ENCODE measurements at regions not wholly inside any gene's neighbourhood (a gene's known extent, or its start where the extent isn't known, plus 50 kb on each side); places are given as distances from the start of the nearest gene placed in this dataset.
"Not testable (repeated sequence)": the region's sequence is repeated elsewhere in the genome, so short reads cannot be mapped to it uniquely, and the experiment has no call there.

- ATAC-seq (no peak), DNase-seq (ENCODE audit: low spot score) (no peak)
- Mint-ChIP-seq H3K27ac (no peak overlapping the region), H3K4me3 (no peak overlapping the region), H3K36me3 (peaks cover 5% of the 10 kb centered on the region), H3K4me1 (ENCODE audit: low read depth in 2 of 2) (no peaks in the 10 kb centered on the region), H3K9me3 (peaks cover 17% of the 10 kb centered on the region), H3K27me3 (no peaks in the 10 kb centered on the region)
Observed at GRCh38 chr9:25207402-25208195, 470.6 kb downstream of the TUSC1 start.

- no peak for DNase-seq (ENCODE audit: low spot score)
- ATAC-seq, result no peak
- Mint-ChIP-seq H3K27ac (no peak overlapping the region), H3K27me3 (no peaks in the 10 kb centered on the region), H3K4me1 (ENCODE audit: low read depth in 2 of 2) (no peaks in the 10 kb centered on the region), H3K4me3 (no peak overlapping the region), H3K36me3 (peaks cover 10% of the 10 kb centered on the region), H3K9me3 (peaks cover 14% of the 10 kb centered on the region)
Observed at GRCh38 chr9:25206027-25206426, 472.2 kb downstream of the TUSC1 start.

GRCh38 chr9:25205285-25205684 lies 473.0 kb downstream of the TUSC1 start:
- no peaks in the 10 kb centered on the region for H3K27me3 Mint-ChIP-seq
- H3K36me3 Mint-ChIP-seq, result peaks cover 11% of the 10 kb centered on the region
- no peaks in the 10 kb centered on the region for H3K4me1 Mint-ChIP-seq (ENCODE audit: low read depth in 2 of 2)
- DNase-seq (ENCODE audit: low spot score) (no peak), ATAC-seq (no peak)
- no peak overlapping the region for H3K4me3 Mint-ChIP-seq
- H3K27ac Mint-ChIP-seq, result no peak overlapping the region
- H3K9me3 Mint-ChIP-seq, result peaks cover 19% of the 10 kb centered on the region

- Mint-ChIP-seq H3K9me3 (peaks cover 27% of the 10 kb centered on the region), H3K27me3 (no peaks in the 10 kb centered on the region), H3K27ac (no peak overlapping the region), H3K4me1 (ENCODE audit: low read depth in 2 of 2) (no peaks in the 10 kb centered on the region), H3K4me3 (no peak overlapping the region), H3K36me3 (peaks cover 21% of the 10 kb centered on the region)
- DNase-seq (ENCODE audit: low spot score) (no peak), ATAC-seq (no peak)
Observed at GRCh38 chr9:25177858-25178257, 500.4 kb downstream of the TUSC1 start.

- ATAC-seq, result no peak
- Mint-ChIP-seq H3K36me3 (peaks cover 11% of the 10 kb centered on the region), H3K27me3 (no peaks in the 10 kb centered on the region), H3K9me3 (peaks cover 19% of the 10 kb centered on the region), H3K27ac (no peak overlapping the region), H3K4me1 (ENCODE audit: low read depth in 2 of 2) (no peaks in the 10 kb centered on the region), H3K4me3 (no peak overlapping the region)
- DNase-seq (ENCODE audit: low spot score), result no peak
Observed at GRCh38 chr9:25129537-25129936, 548.7 kb downstream of the TUSC1 start.

- H3K27me3 Mint-ChIP-seq, result no peaks in the 10 kb centered on the region
- DNase-seq (ENCODE audit: low spot score) (no peak), ATAC-seq (no peak)
- no peak overlapping the region for H3K27ac Mint-ChIP-seq
- no peak overlapping the region for H3K4me3 Mint-ChIP-seq
- H3K4me1 Mint-ChIP-seq (ENCODE audit: low read depth in 2 of 2), result no peaks in the 10 kb centered on the region
- peaks cover 18% of the 10 kb centered on the region for H3K36me3 Mint-ChIP-seq
- H3K9me3 Mint-ChIP-seq, result peaks cover 21% of the 10 kb centered on the region
Observed at GRCh38 chr9:25121811-25122210, 556.4 kb downstream of the TUSC1 start.

- DNase-seq (ENCODE audit: low spot score) (no peak), ATAC-seq (no peak)
- H3K9me3 Mint-ChIP-seq, result peaks cover 21% of the 10 kb centered on the region
- H3K4me3 Mint-ChIP-seq, result no peak overlapping the region
- H3K27ac Mint-ChIP-seq, result no peak overlapping the region
- peaks cover 16% of the 10 kb centered on the region for H3K36me3 Mint-ChIP-seq
- H3K4me1 Mint-ChIP-seq (ENCODE audit: low read depth in 2 of 2), result no peaks in the 10 kb centered on the region
- H3K27me3 Mint-ChIP-seq, result no peaks in the 10 kb centered on the region
Observed at GRCh38 chr9:25119041-25119440, 559.2 kb downstream of the TUSC1 start.

GRCh38 chr9:25117791-25118190 lies 560.5 kb downstream of the TUSC1 start:
- Mint-ChIP-seq H3K4me1 (ENCODE audit: low read depth in 2 of 2) (no peaks in the 10 kb centered on the region), H3K36me3 (peaks cover 10% of the 10 kb centered on the region), H3K27me3 (no peaks in the 10 kb centered on the region), H3K27ac (no peak overlapping the region), H3K9me3 (peaks cover 14% of the 10 kb centered on the region), H3K4me3 (no peak overlapping the region)
- DNase-seq (ENCODE audit: low spot score), result no peak
- ATAC-seq, result no peak

- ATAC-seq; DNase-seq (ENCODE audit: low spot score); H3K27me3 Mint-ChIP-seq; H3K4me3 Mint-ChIP-seq; H3K27ac Mint-ChIP-seq; H3K4me1 Mint-ChIP-seq (ENCODE audit: low read depth in 2 of 2): not testable (repeated sequence)
- peaks cover 16% of the 10 kb centered on the region for H3K9me3 Mint-ChIP-seq
- peaks cover 11% of the 10 kb centered on the region for H3K36me3 Mint-ChIP-seq
Observed at GRCh38 chr9:25102204-25102603, 556.5 kb upstream of the IZUMO3 start.

- DNase-seq (ENCODE audit: low spot score), result no peak
- peaks cover 17% of the 10 kb centered on the region for H3K9me3 Mint-ChIP-seq
- H3K4me1 Mint-ChIP-seq (ENCODE audit: low read depth in 2 of 2), result no peaks in the 10 kb centered on the region
- no peak for ATAC-seq
- H3K36me3 Mint-ChIP-seq, result peaks cover 4% of the 10 kb centered on the region
- H3K4me3 Mint-ChIP-seq, result no peak overlapping the region
- no peak overlapping the region for H3K27ac Mint-ChIP-seq
- H3K27me3 Mint-ChIP-seq, result no peaks in the 10 kb centered on the region
Observed at GRCh38 chr9:25094518-25094917, 548.8 kb upstream of the IZUMO3 start.

GRCh38 chr9:25078202-25078601 lies 532.5 kb upstream of the IZUMO3 start:
- ATAC-seq, result no peak
- H3K4me1 Mint-ChIP-seq (ENCODE audit: low read depth in 2 of 2), result no peaks in the 10 kb centered on the region
- H3K4me3 Mint-ChIP-seq, result no peak overlapping the region
- peaks cover 13% of the 10 kb centered on the region for H3K9me3 Mint-ChIP-seq
- peaks cover 4% of the 10 kb centered on the region for H3K36me3 Mint-ChIP-seq
- H3K27me3 Mint-ChIP-seq, result no peaks in the 10 kb centered on the region
- DNase-seq (ENCODE audit: low spot score), result no peak
- H3K27ac Mint-ChIP-seq, result no peak overlapping the region

- H3K9me3 Mint-ChIP-seq, result peaks cover 11% of the 10 kb centered on the region
- no peaks in the 10 kb centered on the region for H3K4me1 Mint-ChIP-seq (ENCODE audit: low read depth in 2 of 2)
- no peaks in the 10 kb centered on the region for H3K27me3 Mint-ChIP-seq
- ATAC-seq, result no peak
- H3K36me3 Mint-ChIP-seq, result peaks cover 8% of the 10 kb centered on the region
- no peak overlapping the region for H3K27ac Mint-ChIP-seq
- DNase-seq (ENCODE audit: low spot score), result no peak
- H3K4me3 Mint-ChIP-seq, result no peak overlapping the region
Observed at GRCh38 chr9:25048098-25048724, 502.5 kb upstream of the IZUMO3 start.

GRCh38 chr9:25045469-25045868 lies 499.8 kb upstream of the IZUMO3 start:
- H3K4me1 Mint-ChIP-seq (ENCODE audit: low read depth in 2 of 2); H3K4me3 Mint-ChIP-seq; H3K27me3 Mint-ChIP-seq; DNase-seq (ENCODE audit: low spot score); ATAC-seq; H3K27ac Mint-ChIP-seq: not testable (repeated sequence)
- Mint-ChIP-seq H3K9me3 (peaks cover 18% of the 10 kb centered on the region), H3K36me3 (peaks cover 16% of the 10 kb centered on the region)

GRCh38 chr9:25029743-25030142 lies 484.0 kb upstream of the IZUMO3 start:
- Mint-ChIP-seq H3K4me1 (ENCODE audit: low read depth in 2 of 2) (no peaks in the 10 kb centered on the region), H3K27ac (no peak overlapping the region), H3K27me3 (no peaks in the 10 kb centered on the region), H3K4me3 (no peak overlapping the region), H3K9me3 (peaks cover 12% of the 10 kb centered on the region), H3K36me3 (peaks cover 6% of the 10 kb centered on the region)
- DNase-seq (ENCODE audit: low spot score), result no peak
- ATAC-seq, result no peak
